Transverse colon (tissue), 4 donors: ENCODE measurements at regions not wholly inside any gene's neighbourhood (a gene's known extent, or its start where the extent isn't known, plus 50 kb on each side); places are given as distances from the start of the nearest gene placed in this dataset.

Experiments
- CTCF ChIP-seq, 5 experiments: fragments of 200-600 bp in 3 of 5; fragments of 450-650 bp in 2 of 5; sonication (generic) in 3 of 5; IDR thresholded peaks; 1 replicate in 2 of 5; 2 replicates in 3 of 5; pipeline ENCODE4 v1.5.1; 2016 to 2017; ENCODE audit warnings: antibody characterized with exemption in 5 of 5, inconsistent platforms in 3 of 5, mild to moderate bottlenecking in 2 of 5, moderate library complexity in 1 of 5
- EP300 ChIP-seq: sonication (generic); formaldehyde crosslinking; IDR thresholded peaks from one replicate; pipeline ENCODE4 v1.6.1; 2017; ENCODE audit warnings: antibody characterized with exemption, low read depth
- POLR2A ChIP-seq: fragments of 450-650 bp; IDR thresholded peaks from one replicate; pipeline ENCODE4 v1.6.1; 2016; ENCODE audit warnings: antibody characterized with exemption, mild to moderate bottlenecking, moderate library complexity
- POLR2AphosphoS5 ChIP-seq, 3 donors: sonication (generic); formaldehyde crosslinking; IDR thresholded peaks; one replicate each; pipeline ENCODE4 v1.6.1; 2016; ENCODE audit warnings: antibody characterized with exemption in 3 of 3

GRCh38 chr9:100879884-100880283, 148.6 kb upstream of the PLPPR1 start:
- no peak for TF ChIP-seq CTCF (IDR thresholded peaks at IDR 0.05)
- no peak for TF ChIP-seq POLR2A
- TF ChIP-seq POLR2AphosphoS5 (IDR thresholded peaks at IDR 0.05) = no peak
- no peak for TF ChIP-seq EP300
